Mesodermal cell (in vitro differentiated cells): ENCODE measurements at regions not wholly inside any gene's neighbourhood (a gene's known extent, or its start where the extent isn't known, plus 50 kb on each side); places are given as distances from the start of the nearest gene placed in this dataset.
"Not testable (repeated sequence)": the region's sequence is repeated elsewhere in the genome, so short reads cannot be mapped to it uniquely, and the experiment has no call there.

Experiments
- H3K27ac ChIP-seq: 2 replicates; pipeline ENCODE4 v1.7.0; 2013; ENCODE audit warnings: mild to moderate bottlenecking, low read depth, low read length, moderate library complexity; ENCODE audit not compliant: severe bottlenecking
- H3K36me3 ChIP-seq: 2 replicates; pipeline ENCODE4 v1.7.1; 2013; ENCODE audit warnings: mild to moderate bottlenecking, low read length, moderate library complexity; ENCODE audit not compliant: control insufficient read depth, insufficient read depth
- H3K4me1 ChIP-seq: one replicate; pipeline ENCODE4 v1.7.1; 2013; ENCODE audit warnings: mild to moderate bottlenecking, low read length; ENCODE audit not compliant: insufficient read depth, control insufficient read depth, poor library complexity, severe bottlenecking
- H3K4me3 ChIP-seq: 2 replicates; pipeline ENCODE4 v1.7.0; 2013; ENCODE audit warnings: low read length, control low read depth, mild to moderate bottlenecking; ENCODE audit not compliant: insufficient read depth, poor library complexity, severe bottlenecking; ENCODE audit errors: extremely low read depth
- H3K9me3 ChIP-seq: 2 replicates; pipeline ENCODE4 v1.7.1; 2013; ENCODE audit warnings: mild to moderate bottlenecking, low read length, moderate library complexity; ENCODE audit not compliant: control insufficient read depth
- WGBS, 2 experiments: methylation state at CpG; one replicate each; pipeline ENCODE4 v1.1.5; 2013; ENCODE audit warnings: missing lambda C conversion rate in 2 of 2; ENCODE audit not compliant: insufficient coverage in 2 of 2; 5-methylcytosine and 5-hydroxymethylcytosine counted together

- H3K36me3 ChIP-seq, H3K4me1 ChIP-seq, H3K27ac ChIP-seq, H3K9me3 ChIP-seq: not testable (repeated sequence)
- WGBS, 2 experiments = no CpG with 5 or more reads among the region's 32 CpGs
- peak overlapping the region; percentile 29 for H3K4me3 ChIP-seq
Observed at GRCh38 chr15:32342772-32343199, 60.3 kb downstream of the GOLGA8K start.

DNA sequence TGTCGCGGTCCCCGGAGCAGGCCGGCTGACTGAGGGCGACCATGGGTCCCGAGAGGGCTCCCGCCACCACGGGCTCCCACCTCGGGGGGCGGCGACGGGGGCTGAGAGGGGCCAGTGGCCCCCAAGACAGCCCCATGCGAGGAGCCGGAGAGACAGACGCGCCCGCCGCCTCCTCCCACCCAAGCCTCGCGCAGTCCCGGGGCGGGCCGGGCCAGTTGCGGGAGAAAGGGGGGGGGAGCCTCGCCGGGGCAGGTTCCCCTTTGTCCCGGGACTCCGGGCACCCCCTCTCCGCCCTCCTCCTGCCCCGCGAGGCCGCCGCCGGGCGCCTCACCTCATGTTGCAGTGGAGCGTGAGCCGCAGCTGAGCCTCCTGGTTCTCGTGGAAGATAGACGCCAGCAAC lies 60.8 kb downstream of the GOLGA8K start:
- H3K4me3 ChIP-seq = peak overlapping the region; percentile 29
- not testable (repeated sequence) for H3K4me1 ChIP-seq, H3K27ac ChIP-seq, H3K9me3 ChIP-seq, H3K36me3 ChIP-seq
- WGBS, 2 experiments = no CpG with 5 or more reads among the region's 39 CpGs

DNA sequence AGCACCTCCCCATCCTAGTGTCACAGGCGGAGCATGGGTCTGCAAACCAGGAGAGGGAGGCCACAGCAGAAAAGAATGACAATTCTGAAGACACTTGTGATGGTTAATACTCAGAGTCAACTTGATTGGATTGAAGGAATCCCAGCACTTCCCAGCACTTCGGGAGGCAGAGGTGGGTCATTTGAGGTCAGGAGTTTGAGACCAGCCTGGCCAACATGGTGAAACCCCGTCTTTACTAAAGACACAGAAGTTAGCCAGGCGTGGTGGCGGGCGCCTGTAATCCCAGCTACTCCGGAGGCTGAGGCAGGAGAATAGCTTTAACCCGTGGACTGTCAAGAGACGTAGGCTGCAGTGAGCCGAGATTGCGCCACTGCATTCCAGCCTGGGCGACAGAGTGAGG lies 61.6 kb downstream of the GOLGA8K start:
- not testable (repeated sequence) for H3K4me1 ChIP-seq, H3K27ac ChIP-seq, H3K36me3 ChIP-seq, H3K9me3 ChIP-seq
- 33% methylated on average over 1 of the region's 12 CpGs; no CpG with 5 or more reads in 1 of the 2 experiments for WGBS, 2 experiments
- H3K4me3 ChIP-seq = peak overlapping the region; percentile 16

- H3K4me1 ChIP-seq, H3K27ac ChIP-seq, H3K9me3 ChIP-seq, H3K36me3 ChIP-seq, H3K4me3 ChIP-seq: not testable (repeated sequence)
- WGBS, 2 experiments = no CpG with 5 or more reads among the region's 3 CpGs
Observed at GRCh38 chr15:32336804-32337203, 66.3 kb downstream of the GOLGA8K start.

DNA sequence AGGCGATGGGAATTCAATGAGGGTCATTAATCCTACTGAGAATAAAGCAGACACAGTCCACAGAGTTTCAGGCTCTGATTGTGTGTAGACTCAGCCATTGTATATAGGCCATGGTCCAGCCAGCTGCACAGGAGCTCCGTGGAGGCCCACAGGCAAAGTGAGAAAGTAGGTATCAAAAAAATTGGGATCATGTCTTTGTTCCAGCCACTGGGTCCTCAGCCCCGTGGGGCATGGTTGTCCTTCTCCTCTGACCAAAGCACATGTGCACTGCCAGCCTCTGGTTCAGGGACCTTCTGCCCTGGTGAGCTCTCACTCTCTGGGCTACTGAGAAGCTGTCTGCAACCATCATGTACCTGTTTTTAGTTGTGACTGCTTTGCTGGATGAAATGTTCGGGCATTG lies 79.7 kb downstream of the GOLGA8K start:
- WGBS, 2 experiments = 100% methylated on average over 1 of the region's 4 CpGs
- not testable (repeated sequence) for H3K36me3 ChIP-seq, H3K9me3 ChIP-seq, H3K27ac ChIP-seq, H3K4me3 ChIP-seq, H3K4me1 ChIP-seq

DNA sequence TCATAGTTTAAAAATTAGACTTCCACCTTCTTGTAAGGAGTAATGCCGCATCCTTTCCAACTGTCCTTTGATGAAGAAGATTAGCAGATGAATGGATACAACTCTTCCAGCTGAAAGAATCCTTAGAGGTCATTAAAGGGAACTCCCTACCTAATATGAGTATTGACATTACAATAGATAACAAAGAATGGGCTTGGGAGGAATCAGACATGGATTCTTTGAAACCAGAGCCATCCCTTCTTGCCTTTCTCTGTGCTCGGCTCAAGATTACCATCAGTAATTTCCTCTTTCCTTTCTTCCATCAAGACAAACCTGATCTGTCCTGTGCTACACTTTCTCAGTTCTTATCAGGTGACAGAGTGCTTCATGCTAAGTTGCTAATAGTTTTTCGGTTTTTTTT lies 83.8 kb downstream of the GOLGA8K start:
- H3K27ac ChIP-seq, H3K9me3 ChIP-seq, H3K4me1 ChIP-seq, H3K4me3 ChIP-seq, H3K36me3 ChIP-seq: not testable (repeated sequence)
- no CpG with 5 or more reads among the region's 3 CpGs for WGBS, 2 experiments

- not testable (repeated sequence) for H3K27ac ChIP-seq, H3K36me3 ChIP-seq, H3K4me3 ChIP-seq, H3K9me3 ChIP-seq, H3K4me1 ChIP-seq
- no CpG with 5 or more reads among the region's 4 CpGs for WGBS, 2 experiments
Observed at GRCh38 chr15:32316482-32316881, 86.6 kb downstream of the GOLGA8K start.

- H3K36me3 ChIP-seq, H3K9me3 ChIP-seq, H3K4me3 ChIP-seq, H3K4me1 ChIP-seq, H3K27ac ChIP-seq: not testable (repeated sequence)
- no CpG with 5 or more reads among the region's 91 CpGs for WGBS, 2 experiments
Observed at GRCh38 chr15:32315079-32315939, 87.8 kb downstream of the GOLGA8K start.

- H3K27ac ChIP-seq, H3K36me3 ChIP-seq, H3K4me3 ChIP-seq, H3K9me3 ChIP-seq, H3K4me1 ChIP-seq: not testable (repeated sequence)
- no CpG with 5 or more reads among the region's 77 CpGs for WGBS, 2 experiments
Observed at GRCh38 chr15:32313446-32314209, 89.5 kb downstream of the GOLGA8K start.

DNA sequence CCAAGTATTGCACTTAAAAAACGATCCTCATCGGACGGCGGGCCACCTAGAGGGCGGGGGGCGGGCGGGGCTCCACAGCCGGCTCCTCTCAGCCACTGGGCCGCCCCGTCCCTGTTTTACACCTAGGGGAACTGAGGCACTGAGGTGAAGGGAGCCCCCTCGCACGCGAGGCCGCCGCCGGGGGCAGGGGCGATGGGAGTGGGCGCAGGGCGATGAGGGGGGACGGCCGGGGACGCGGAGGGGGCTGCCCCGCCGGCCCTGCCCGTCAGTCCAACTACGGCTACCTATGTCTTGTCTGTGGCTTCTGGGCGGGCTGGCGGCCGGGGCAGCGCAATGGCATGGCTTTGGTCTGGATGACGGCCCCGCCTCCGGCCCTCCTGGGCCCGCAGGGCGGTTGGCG lies 90.4 kb downstream of the GOLGA8K start:
- WGBS, 2 experiments = 12% methylated on average over 5 of the region's 37 CpGs; no CpG with 5 or more reads in 1 of the 2 experiments
- not testable (repeated sequence) for H3K27ac ChIP-seq, H3K4me1 ChIP-seq, H3K9me3 ChIP-seq, H3K36me3 ChIP-seq, H3K4me3 ChIP-seq

DNA sequence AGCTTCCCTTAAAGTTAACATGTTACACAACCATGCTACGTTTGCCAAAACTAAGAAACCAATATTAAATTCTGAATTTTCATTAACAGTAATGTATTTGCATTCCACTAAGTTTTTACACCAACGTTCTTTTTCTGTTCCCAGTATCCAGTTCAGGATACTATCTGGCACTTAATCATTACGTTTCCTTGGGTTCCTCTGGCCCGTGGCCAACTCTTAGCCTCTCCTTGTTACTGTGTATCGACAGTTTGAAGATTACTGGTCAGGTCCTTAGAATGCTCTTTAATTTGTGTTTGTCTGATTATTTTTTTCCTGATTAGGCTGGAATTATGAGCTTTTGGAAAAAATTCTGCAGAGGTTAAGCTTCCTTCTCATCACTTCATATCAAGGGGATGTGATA lies 95.5 kb downstream of the GOLGA8K start:
- H3K9me3 ChIP-seq, H3K4me3 ChIP-seq: not testable (repeated sequence)
- 90% methylated on average over 2 of the region's 5 CpGs; no CpG with 5 or more reads in 1 of the 2 experiments for WGBS, 2 experiments

More for the DNA sequence above, 95.5 kb downstream of the GOLGA8K start:
- not testable (repeated sequence) for H3K27ac ChIP-seq, H3K36me3 ChIP-seq, H3K4me1 ChIP-seq
